A673 (cell line): ENCODE measurements at regions not wholly inside any gene's neighbourhood (a gene's known extent, or its start where the extent isn't known, plus 50 kb on each side); places are given as distances from the start of the nearest gene placed in this dataset.

Experiments used
- CTCF ChIP-seq: fragments of 300-800, 200-600 bp; sonication (generic); conservative IDR thresholded peaks from 2 replicates; pipeline ENCODE4 v1.5.1; 2017; ENCODE audit warnings: low read depth, mild to moderate bottlenecking, antibody characterized with exemption, low read length, moderate library complexity, mixed read lengths
- EZH2 ChIP-seq: fragments of 200-600 bp; sonication (generic); IDR thresholded peaks from 2 replicates; pipeline ENCODE4 v1.6.1; 2017; ENCODE audit warnings: borderline replicate concordance, low read depth, mild to moderate bottlenecking, mixed read lengths, antibody characterized with exemption, low read length; ENCODE audit not compliant: poor library complexity, severe bottlenecking

GRCh38 chr12:38448991-38449390, 132.4 kb downstream of the ALG10B start:
- no peak for TF ChIP-seq EZH2
- no peak for TF ChIP-seq CTCF
